ENCODE measurements at regions not wholly inside any gene's neighbourhood (a gene's known extent, or its start where the extent isn't known, plus 50 kb on each side); places are given as distances from the start of the nearest gene placed in this dataset.

DNA sequence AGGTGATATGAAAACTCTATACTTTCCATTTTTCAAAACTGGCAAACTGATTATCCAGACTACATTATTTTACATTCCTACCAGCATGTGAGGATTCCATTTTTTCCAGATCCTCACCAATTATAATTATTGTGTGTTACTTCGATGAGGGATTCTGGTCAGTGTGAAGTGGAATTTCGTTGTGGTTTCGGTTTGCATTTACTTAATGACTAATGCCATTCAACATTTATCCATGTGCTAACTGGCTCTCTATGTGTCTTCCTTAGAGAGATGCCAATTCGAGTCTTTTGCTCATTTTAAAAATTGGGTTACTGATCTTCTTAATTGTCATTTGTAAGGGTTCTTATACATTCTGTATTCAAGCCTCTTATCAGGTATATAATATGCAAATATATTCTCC lies 1551.3 kb upstream of the MIR17HG start:
- DNase-seq (ENCODE audit: low read depth) = no peak

DNA sequence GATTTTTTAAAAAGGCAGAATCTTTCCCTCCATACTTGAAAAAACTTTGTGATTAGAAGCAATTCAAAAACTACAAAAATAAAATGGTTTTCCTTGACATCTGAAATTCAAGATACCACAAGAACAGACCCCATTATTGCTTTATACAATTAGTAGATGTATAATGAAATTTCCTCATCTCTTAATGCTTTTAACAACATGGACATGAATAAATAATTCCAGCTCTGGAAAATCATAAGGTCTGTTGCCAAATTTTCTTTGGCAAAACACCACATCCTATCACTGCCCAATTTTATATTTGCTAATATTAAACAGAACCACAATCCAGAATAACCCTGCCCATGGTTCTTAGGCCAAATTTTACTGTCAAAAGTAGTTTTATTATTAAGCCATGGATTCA lies 1543.6 kb upstream of the MIR17HG start:
- DNase-seq (ENCODE audit: low read depth) = no peak

- DNase-seq (ENCODE audit: low read depth) = no peak
These were observed 1540.9 kb upstream of the MIR17HG start for GRCh38 chr13:89806594-89806993.

GRCh38 chr13:89812856-89813255 lies 1534.6 kb upstream of the MIR17HG start:
- no peak for DNase-seq (ENCODE audit: low read depth)

DNA sequence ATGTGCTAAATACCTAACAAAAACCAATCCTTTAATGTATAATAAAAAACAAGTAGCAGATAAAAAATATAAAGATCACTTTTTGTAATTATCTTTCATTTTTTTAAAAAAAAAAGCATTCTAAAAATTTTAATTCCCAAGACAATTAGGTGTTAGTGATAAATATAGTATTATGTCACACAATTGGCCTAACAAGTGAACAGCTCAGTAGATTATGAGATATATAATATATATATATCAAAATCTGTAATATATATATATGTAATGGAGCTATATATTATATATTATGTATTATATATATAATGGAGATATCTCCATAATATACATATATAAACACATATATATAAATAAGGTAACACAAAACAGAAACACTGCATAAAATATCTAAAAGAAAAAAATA lies 1531.1 kb upstream of the MIR17HG start:
- DNase-seq (ENCODE audit: low read depth) = no peak

- DNase-seq (ENCODE audit: low read depth) = no peak
These were observed 1525.0 kb upstream of the MIR17HG start for GRCh38 chr13:89822467-89822866.

DNA sequence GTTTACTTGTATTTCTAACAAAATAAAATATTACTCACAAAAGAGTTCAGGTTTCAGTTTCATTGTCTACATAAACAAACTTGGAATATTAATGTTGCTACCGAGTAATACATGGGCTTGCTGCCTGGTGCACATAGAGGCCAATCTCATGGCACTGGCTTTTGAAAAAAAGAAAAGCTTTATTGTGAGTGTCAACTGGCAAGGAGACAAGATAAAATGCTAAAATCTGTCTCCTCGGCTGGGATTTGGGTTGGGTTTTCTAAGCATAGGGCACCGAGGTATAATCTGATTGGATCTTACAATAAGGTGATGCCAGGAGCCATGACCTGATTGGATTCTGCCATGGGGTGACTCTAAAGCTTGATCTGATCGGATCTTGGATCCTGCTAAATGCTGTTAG lies 1519.9 kb upstream of the MIR17HG start:
- DNase-seq (ENCODE audit: low read depth) = no peak

DNA sequence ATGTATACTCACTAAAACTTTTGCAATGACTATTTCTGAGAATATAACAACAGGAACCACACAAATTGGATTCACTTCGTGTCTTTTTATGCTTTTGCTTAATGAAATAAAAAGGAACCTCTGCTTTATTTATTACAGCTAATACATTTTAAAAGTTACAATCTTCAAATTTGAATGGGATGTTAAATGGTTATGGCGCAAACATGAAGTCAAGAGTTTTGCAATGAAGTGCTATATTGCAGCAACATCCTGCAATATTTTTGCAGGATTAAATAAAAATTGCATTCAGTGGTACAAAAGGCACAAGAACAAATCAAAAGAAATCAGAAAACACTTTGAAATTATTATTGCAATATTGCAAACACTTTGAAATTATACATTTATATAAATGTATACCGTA lies 1519.0 kb upstream of the MIR17HG start:
- no peak for DNase-seq (ENCODE audit: low read depth)

- DNase-seq (ENCODE audit: low read depth) = no peak
These were observed 1516.3 kb upstream of the MIR17HG start for GRCh38 chr13:89831157-89831556.

DNA sequence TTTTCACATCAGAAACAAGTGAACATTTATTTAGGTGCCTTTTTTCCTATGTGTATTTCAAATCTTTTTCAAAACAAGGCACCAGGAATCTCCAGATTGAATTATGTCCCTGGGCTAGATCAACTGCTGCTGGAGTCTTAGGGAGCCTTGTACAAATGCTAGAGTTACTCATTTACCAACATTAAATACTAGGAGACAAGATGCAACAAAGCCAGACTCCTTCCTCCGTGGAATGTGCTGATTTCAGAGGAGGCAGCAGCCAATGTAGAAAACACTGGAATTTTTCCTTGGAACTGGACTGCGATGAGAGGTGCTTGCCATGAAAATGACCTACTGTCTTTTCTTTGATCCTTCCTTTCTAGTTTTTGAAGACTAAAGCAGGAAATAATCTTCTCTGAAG lies 1514.7 kb upstream of the MIR17HG start:
- peak; percentile 71 for DNase-seq (ENCODE audit: low read depth)

DNA sequence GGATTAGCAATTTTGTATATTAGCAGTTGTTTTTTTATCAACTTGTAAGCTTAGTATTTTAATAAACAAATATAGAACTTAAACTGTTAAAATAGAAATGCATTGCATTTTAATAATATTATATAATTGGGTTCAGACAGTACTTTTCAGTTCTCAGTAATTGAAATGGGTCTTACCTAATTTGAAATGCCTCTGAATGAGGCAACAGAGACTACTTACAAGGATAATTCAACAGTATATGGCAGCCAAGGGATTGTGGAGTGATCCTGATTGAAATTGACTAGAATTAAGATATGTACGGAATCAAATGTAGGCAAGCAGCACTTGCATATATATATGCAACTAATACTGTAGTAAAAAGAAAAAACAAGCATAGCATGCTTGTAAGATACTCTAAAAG lies 1503.9 kb upstream of the MIR17HG start:
- no peak for DNase-seq (ENCODE audit: low read depth)

DNA sequence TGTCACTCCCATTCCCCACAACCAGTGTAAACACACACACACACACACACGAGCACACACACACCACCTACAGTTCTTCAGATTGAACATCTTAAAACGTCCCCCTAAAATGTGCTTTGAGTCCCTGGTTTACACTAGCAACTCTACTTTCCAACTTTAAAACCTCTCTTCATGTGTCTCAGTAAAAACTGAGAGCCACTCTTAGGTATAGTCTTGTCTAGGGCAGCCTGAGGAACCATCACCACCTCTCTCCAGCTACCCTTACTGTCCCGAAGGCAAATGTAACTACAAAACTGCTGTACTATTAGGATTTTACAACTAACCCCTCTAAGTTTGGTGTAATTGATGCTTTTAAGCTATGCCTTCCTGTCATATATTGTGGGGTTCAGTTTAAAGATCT lies 1501.6 kb upstream of the MIR17HG start:
- no peak for DNase-seq (ENCODE audit: low read depth)

- DNase-seq (ENCODE audit: low read depth) = peak; percentile 17
These were observed 1500.4 kb upstream of the MIR17HG start for GRCh38 chr13:89846926-89847585.

GRCh38 chr13:89852570-89852969 lies 1494.9 kb upstream of the MIR17HG start:
- DNase-seq (ENCODE audit: low read depth) = no peak

DNA sequence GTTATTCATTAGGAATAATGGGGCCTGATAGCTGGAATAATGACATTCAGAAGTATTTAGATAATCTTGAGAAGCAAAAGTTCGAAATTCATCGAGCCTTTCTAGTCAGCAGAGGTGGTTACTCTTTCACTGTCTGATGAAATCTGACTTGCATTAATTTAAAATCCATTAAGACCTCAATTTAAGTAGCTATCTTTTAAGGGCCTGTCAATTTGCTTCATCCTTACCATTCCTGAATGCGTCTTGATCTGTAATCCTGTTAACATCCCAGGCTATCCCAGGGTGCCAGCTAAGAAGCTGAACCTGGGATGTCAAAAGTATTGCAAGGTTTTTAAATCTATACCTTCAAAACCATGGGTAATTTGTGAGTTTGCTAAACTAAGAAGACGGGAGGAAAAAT lies 1491.0 kb upstream of the MIR17HG start:
- no peak for DNase-seq (ENCODE audit: low read depth)

DNA sequence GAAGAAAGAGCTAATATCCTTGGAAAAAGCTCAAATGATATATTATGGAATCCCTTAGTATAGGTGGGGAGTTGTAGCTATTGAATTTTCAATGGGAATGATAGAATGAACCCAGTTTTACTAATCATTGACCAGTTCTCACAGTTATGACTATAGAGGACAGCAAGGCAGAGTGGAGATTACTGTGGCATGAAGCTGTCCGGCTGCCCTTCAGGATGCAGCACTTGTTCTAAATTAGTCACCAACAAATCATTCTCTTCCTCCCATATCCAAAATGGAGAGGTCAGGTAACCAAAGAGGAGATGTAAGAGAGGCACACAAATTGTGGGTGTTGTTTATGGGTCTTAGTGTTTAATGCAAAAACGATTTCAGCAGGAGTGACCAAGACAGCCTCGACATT lies 1490.0 kb upstream of the MIR17HG start:
- peak; percentile 16 for DNase-seq (ENCODE audit: low read depth)

DNA sequence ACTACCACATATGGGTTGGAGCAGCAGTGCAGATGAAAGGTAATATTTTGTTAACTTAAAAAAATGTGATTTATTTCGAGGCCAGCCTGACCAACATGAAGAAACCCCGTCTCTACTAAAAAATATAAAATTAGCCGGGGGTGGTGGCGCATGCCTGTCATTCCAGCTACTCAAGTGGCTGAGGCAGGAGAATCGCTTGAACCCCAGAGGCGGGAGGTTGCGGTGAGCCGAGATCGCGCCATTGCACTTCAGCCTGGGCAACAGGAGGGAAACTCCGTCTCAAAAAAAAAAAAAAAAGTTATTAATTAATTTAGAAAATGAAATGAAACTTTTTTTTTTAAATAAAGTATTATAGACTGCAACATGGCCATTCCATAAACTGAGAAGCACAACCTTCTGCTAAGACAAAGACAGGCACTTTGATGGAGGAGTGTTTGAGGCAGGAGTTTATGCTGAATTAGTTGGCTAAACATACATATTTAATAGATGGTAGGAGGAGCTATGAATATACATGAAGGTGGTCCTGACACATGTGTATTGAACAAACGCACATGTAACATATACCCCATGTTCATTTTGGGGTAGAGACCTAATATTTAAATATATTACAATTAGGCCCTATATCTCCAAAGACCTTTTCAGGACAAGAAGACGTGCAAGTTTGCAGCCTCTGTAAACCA lies 1485.3 kb upstream of the MIR17HG start:
- no peak for DNase-seq (ENCODE audit: low read depth)

DNA sequence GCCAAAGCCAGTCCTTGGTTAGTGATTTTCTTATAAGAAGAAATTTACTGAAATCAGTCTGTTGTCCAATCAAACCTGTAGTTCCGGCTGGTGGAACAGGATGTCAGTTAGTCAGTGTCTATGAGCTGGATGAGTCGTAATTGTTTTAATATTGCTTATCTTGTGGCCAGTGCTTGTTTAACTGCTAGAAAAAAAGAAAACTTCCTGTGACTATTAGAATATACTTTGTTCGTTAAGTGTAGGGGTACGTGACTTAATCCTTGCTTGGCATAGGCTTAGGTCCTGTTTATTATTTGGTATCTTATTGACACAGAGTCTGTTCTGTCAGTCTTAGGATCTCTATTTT lies 1484.8 kb upstream of the MIR17HG start:
- peak; percentile 59 for DNase-seq (ENCODE audit: low read depth)

DNA sequence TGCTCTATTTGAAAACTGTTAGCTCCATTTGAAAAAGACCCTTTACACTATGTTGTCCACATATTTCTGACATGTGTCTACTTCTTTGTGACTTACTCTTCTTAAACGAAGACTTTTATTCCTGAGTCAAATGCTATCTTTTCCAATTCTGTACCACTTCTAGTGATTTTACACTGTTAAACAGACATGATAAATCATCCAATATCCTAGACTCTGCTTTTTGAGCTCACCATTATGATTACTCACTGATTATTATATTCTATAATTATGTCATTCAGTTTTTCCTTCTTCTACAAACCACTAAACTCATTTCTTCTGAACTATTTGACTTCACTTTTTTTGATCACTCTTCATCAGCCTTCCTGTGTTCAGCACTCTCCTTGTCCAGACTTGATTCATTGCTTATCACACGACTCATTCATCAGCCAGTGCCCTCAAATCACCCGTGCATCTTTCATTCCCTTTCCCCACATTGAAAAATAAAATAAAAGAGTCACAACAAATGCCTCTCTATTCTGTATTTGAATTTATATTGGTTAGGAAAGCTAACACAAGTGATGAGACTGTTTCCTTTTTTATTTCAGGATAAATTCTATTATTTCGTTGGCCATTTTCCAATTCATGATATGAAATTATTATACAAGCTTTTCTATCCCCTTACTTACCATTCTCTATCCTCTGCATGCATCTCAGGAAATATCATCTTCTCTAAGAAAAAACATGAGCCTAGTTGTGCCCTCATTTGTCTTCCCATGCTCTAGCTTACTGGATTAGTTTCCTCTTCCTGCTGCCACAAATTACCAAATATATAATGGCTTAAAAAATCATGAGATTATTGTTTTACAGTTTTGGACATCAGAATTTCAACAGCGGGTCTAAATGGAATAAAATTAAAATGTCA lies 1482.1 kb upstream of the MIR17HG start:
- DNase-seq (ENCODE audit: low read depth) = no peak

GRCh38 chr13:89869312-89869711 lies 1478.2 kb upstream of the MIR17HG start:
- no peak for DNase-seq (ENCODE audit: low read depth)

DNA sequence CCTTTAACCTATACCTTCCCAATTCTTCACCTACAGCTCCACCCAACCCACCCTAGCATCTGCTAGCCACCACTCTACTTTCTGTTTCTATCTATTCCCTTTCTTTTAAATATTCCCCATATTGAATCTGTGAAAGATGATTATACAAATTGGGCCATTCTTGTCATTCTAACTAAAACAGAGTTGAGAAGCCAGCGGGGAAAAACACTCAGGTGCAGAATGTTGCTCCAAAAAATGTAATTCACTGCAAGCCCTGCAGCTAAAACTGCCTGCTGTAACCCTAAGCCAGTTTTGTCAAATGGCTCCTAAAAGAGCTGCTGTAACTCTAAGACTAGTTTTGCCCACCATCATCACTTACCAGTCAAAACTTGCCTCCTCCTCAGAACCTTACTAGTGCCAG lies 1468.6 kb upstream of the MIR17HG start:
- no peak for DNase-seq (ENCODE audit: low read depth)

GRCh38 chr13:89880201-89880600 lies 1467.3 kb upstream of the MIR17HG start:
- DNase-seq (ENCODE audit: low read depth) = no peak

DNA sequence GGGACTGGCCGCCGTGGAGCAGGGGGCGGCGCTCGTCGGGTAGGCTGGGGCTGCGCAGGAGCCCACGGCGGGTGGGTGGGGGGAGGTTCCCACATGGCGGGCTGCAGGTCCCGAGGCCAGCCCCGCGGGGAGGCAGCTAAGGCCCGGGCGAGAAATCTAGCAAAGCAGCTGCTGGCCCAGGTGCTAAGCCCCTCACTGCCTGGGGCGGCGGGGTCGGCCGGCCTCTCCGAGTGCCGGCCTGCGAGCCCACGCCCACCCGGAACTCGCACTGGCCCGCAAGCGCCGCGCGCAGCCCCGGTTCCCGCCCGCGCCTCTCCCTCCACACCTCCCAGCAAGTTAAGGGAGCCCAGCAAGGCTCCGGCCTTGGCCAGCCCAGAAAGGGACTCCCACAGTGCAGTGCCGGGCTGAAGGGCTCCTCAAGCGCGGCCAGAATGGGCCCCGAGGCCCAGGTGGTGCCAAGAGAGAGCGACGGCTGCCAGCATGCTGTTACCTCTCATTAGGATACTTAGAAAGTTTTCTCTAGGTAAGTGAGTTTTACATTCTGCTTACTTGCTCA lies 1463.5 kb upstream of the MIR17HG start:
- DNase-seq (ENCODE audit: low read depth) = no peak

Data from renal cortical epithelial cell (primary cell).